ENCODE measurements at regions not wholly inside any gene's neighbourhood (a gene's known extent, or its start where the extent isn't known, plus 50 kb on each side); places are given as distances from the start of the nearest gene placed in this dataset.

GRCh38 chr2:219897456-219897855 is 270.0 kb downstream of the SLC4A3 start (continued):
- TF ChIP-seq ZBTB42 (CRISPR knock-in tag; IDR thresholded peaks at IDR 0.05) (no peak), NBN (conservative IDR thresholded peaks at IDR 0.05) (no peak), CHD4 (IDR thresholded peaks at IDR 0.05; ENCODE audit: borderline replicate concordance, low read length) (no peak), SIN3B (IDR thresholded peaks at IDR 0.05; ENCODE audit: low read length) (no peak), SNAI1 (CRISPR knock-in tag; IDR thresholded peaks at IDR 0.05; ENCODE audit: borderline replicate concordance) (no peak), ZBTB14 (CRISPR knock-in tag; IDR thresholded peaks at IDR 0.05) (no peak), GATAD1 (CRISPR knock-in tag; IDR thresholded peaks at IDR 0.05) (no peak), TERF1 (CRISPR knock-in tag; IDR thresholded peaks at IDR 0.05) (no peak), ZNF18 (CRISPR knock-in tag; IDR thresholded peaks at IDR 0.05; ENCODE audit: insufficient replicate concordance) (no peak), ZNF354B (CRISPR knock-in tag; IDR thresholded peaks at IDR 0.05) (no peak)

GRCh38 chr2:219901155-219901554 is 273.7 kb downstream of the SLC4A3 start:
- TF ChIP-seq, protein P1, sequence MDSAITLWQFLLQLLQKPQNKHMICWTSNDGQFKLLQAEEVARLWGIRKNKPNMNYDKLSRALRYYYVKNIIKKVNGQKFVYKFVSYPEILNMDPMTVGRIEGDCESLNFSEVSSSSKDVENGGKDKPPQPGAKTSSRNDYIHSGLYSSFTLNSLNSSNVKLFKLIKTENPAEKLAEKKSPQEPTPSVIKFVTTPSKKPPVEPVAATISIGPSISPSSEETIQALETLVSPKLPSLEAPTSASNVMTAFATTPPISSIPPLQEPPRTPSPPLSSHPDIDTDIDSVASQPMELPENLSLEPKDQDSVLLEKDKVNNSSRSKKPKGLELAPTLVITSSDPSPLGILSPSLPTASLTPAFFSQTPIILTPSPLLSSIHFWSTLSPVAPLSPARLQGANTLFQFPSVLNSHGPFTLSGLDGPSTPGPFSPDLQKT (CRISPR knock-in tag; IDR thresholded peaks at IDR 0.05; ENCODE audit: borderline replicate concordance), result no peak
- no peak for TF ChIP-seq SP5 (CRISPR knock-in tag; IDR thresholded peaks at IDR 0.05; ENCODE audit: borderline replicate concordance, low read depth)
- TF ChIP-seq CEBPB (IDR thresholded peaks at IDR 0.05; ENCODE audit: borderline replicate concordance, low read depth, low read length), result no peak
- TF ChIP-seq HDAC6 (IDR thresholded peaks at IDR 0.05; ENCODE audit: low read depth, low read length), result no peak
- no peak for TF ChIP-seq ZNF367 (CRISPR knock-in tag; IDR thresholded peaks at IDR 0.05; ENCODE audit: borderline replicate concordance)
- TF ChIP-seq ATF1 (CRISPR knock-in tag; IDR thresholded peaks at IDR 0.05), result no peak
- no peak for TF ChIP-seq ETV6 (CRISPR knock-in tag; conservative IDR thresholded peaks at IDR 0.05)
- TF ChIP-seq TRIM24 (CRISPR knock-in tag; IDR thresholded peaks at IDR 0.05), result no peak
- no peak for TF ChIP-seq FOXC1 (CRISPR knock-in tag; IDR thresholded peaks at IDR 0.05; ENCODE audit: borderline replicate concordance)
- FAIRE-seq, result no peak
- no peaks in the 10 kb centered on the region for H3K79me2 ChIP-seq (ENCODE audit: insufficient read depth, low read length)
- ATAC-seq, result no peak
- BruUV-seq (replicated peaks), result no TSS peak
- H3K4me2 ChIP-seq (ENCODE audit: low read depth, low read length), result no peak overlapping the region
- 6% methylated on average over 7 of the region's 7 CpGs for WGBS (ENCODE audit: low lambda C conversion rate)
- no peak overlapping the region for H2AFZ ChIP-seq (ENCODE audit: low read length)
- H3K4me3 ChIP-seq (replicated peaks in 1 of 3; ENCODE audit: insufficient read depth in 1 of 3, low read depth in 2 of 3, low read length in 3 of 3), result no peak overlapping the region
- ChIA-PET CTCF (ENCODE audit: low intra/inter-chr PET ratio, low total read pairs) (no interaction called here), POLR2A (no interaction called here)
- H3K9me3 ChIP-seq (ENCODE audit: low read length), result no peaks in the 10 kb centered on the region
- no peak overlapping the region for H3K9ac ChIP-seq (ENCODE audit: insufficient read depth, low read depth, low read length)
- H3K27me3 ChIP-seq (ENCODE audit: control insufficient read depth in 1 of 2, insufficient read depth in 2 of 2, low read length in 2 of 2), result peaks cover 0 to 16% of the 10 kb centered on the region in 2 experiments; a peak in 2 of 5 replicates
- no peak overlapping the region for H3K27ac ChIP-seq (ENCODE audit: extremely low read length, insufficient read depth, low read length)
- intact Hi-C loops (cut with micrococcal nuclease; ENCODE audit: unreplicated experiment) (no loop called here), in situ Hi-C loops (cut with HindIII; ENCODE audit: extremely low pct_ligation_motif_present, low pct_unique_long_range_greater_than_20kb) (no loop called here)
- H4K20me1 ChIP-seq (ENCODE audit: insufficient read depth, low read length), result no peaks in the 10 kb centered on the region
- no peak for DNase-seq (ENCODE audit: low spot score)
- H3K36me3 ChIP-seq (replicated peaks in 1 of 2; ENCODE audit: control insufficient read depth in 1 of 2, insufficient read depth in 2 of 2, low read length in 2 of 2), result no peaks in the 10 kb centered on the region
- H3K4me1 ChIP-seq (ENCODE audit: insufficient read depth, low read length), result no peaks in the 10 kb centered on the region
